ENCODE measurements at regions not wholly inside any gene's neighbourhood (a gene's known extent, or its start where the extent isn't known, plus 50 kb on each side); places are given as distances from the start of the nearest gene placed in this dataset.

DNA sequence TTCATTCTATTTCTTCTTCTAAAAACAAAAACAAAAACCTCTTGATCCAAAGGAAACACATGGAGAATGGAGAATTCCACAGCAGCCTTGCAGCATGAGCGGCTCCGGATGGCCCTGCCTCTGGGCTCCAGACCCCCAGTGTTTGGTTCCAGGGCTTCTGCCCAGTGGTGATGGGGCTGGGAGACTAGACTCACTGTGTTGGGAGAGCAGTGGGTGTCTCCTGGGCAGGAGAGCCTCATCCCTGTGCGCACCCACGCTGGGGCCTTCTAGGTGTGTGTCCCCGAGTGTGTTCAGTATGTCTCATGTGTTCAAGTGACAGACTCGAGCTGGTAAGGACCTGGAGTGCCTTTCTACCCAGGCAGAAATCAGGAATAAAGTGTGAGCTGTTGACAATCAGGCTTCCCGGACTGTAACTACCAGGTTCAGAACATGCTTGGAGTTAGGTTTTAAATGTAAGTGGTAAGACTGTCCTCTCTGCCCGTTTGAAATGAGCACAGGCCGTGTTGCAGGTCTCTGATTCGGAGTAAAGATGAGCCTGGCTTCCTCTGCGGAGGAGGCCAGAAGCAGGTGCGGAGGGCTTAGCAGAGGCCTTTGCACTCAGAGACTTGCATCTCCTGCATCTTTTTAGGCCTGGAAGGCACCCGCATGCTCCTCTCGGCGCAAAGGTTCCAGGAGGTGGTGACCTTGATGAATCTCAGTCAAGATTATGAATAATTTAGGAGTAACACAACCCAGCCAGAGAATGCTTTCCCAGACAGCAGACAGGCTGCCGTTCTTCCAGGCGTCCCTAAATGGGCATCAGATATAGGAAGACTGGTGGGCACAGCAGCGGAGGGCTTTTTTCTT, 253.6 kb downstream of the CDH26 start:
- intact Hi-C loops (cut with micrococcal nuclease) = loop anchor here (1.0 to 10.0 kb wide), 6 partner anchors 51 to 1683 kb away; no protein-coding TSS in a partner anchor

DNA sequence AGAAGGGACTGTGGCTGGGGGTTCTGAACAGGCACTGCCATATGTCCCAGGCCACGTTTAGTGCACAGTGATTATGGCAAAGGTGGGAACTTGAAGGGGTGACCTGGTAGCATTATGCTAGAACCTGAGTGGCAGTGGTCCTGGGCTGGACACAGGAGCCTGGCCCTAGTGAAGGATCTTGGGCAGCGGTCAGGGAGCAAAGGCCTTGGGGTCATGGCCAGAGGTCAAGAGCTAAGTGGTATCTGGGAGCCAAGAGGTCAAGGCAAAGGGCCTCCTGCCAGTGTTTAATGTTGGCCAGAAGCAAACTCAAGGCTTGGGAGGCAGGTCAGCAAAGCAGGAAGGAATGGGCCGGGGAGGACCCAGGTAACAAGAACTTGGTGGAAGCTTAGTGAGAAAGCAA, 254.5 kb downstream of the CDH26 start:
- intact Hi-C loops (cut with micrococcal nuclease) = loop anchor here (10.0 kb wide), 1 partner anchor 1682 kb away; no protein-coding TSS in a partner anchor

DNA sequence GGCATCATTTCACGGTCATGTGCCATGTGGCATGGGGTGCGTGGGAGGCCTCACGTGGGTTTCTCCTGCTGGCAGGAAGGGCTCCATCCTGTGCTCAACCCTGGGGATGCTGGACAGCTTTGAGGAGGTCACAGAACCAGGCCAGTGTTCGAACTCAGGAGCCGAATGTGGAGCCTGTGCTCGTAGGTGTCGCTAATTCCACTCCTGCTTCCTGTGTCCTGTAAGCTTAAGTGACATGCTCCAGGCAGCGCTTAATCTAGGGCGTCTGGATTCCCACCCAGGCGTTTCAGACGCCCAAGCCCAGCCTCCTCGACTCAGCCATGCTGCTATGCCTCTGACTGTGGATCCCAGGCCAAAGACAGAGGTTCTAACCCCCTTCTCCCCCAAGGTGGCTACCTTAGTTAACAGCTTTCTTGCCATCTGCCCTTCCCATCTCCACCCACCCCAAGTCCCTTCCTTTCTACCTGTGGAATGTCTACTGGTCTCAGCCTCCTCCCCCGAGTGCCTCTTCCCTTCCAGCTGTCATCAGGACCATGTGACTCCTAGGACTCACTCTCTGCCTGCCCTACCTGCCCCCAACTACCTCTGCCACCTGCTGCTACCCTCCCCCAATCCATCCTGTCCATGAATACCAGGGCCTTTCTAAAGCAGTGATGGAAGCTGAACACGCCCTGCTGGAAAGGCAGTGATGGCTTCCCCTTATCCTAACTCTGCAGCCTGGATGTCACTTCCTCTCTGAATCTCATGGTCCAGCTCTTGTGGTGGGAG, 255.1 kb downstream of the CDH26 start:
- intact Hi-C loops (cut with micrococcal nuclease) = loop anchor here (10.0 kb wide), 1 partner anchor 1681 kb away; no protein-coding TSS in a partner anchor

DNA sequence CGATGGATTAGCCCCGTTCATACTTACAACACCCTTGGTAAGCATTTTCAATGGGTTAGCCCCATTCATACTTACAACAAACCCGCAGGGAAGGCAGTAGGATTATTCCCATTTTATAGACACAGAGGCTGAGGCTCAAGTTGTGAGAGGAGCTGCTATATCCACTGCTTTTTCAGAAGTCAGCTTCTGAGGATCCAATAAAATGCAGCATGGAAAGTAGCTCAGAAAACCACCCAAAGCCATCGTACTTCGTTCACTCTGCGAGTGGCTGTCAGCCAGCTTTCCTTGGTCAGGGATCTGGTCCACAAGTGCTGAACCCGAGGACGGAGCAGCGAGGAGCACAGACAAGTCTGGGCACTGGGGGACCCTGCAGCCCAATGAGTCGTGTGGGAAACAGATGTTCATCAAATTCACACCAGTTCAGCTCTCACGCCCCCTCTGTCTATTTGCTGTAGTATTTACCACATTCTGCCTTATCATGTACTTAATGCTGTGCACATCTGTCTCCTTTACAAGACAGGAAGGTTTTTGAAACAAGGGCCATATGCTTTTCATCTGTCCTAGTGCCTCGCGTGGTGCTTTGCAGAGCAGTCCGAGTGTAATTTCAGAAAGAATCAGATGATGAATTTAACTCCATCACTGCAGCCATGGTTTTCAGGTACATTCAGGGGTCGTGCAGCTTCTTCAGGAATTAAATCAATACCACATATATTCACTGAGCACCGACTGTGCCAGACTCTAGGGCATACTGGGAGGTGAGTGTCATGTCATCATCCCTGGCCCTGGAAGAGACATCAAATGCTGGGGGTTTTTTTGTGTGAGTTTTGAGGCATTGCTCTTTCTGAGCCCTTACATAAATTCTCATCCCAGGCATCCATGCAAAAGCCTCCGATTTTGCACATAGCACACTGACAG, 256.9 kb downstream of the CDH26 start:
- intact Hi-C loops (cut with micrococcal nuclease) = loop anchor here (10.0 kb wide), 1 partner anchor 1680 kb away; no protein-coding TSS in a partner anchor

DNA sequence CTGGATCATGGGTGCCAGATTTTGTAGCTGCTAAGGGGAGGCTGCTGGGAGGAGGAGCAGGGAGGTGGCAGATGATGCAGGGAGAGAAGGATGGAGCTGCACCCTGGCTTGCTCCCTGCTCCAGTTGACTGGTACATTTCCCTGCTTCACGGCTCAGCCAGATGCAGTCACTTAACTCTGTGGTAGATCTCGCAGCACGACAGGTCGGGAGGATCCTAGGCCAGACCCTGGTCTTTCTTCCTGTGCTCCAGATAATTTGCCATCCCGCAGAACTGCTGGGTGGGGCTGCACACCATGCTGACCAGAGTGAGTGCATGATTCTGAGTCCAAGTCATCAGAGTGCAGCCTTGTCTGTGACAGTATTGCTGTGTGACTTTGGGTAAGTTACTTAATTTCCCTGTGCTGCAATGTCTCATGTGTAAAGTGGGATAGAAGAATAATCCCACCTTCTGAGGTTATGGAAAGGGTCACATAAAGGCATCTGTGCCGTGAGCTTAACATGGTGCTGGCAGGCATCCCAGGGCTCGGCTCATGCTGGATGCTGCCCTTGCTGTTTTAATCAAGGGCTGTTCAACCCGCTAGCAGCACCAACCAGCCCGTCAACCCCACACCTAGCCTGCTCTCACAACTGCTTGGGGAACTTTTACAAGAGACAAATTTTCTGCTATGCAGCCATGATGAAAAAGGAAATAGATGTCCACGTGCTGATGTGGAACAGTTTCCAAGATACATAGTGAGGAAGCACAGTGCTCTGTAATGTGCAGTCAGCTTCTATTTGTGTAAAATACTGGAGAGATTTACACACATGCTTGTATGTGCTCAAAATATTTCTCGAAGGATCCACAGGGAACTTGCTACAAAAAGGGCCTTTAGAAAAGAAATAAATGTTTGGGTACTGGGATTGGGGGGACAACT, 257.9 kb downstream of the CDH26 start:
- intact Hi-C loops (cut with micrococcal nuclease) = loop anchor here (10.0 kb wide), 1 partner anchor 1679 kb away; no protein-coding TSS in a partner anchor

DNA sequence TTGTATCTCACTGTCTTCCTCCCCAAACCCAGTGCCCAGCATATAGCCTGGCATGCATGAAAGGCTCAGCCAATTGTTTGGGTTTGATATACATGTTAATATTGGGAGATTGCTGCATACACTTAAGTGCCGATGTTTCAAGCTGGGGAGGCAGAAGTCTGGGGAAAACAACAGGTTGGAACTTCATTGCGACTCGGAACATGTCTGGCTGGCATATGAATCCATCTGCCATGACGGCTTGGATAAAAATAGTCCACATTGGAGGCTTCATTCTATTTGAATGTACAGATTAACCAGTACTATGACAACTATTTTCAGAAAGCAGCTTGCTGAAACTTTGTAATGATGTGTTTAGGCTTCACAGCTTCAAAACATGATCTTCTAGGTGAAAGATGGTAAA, 261.0 kb downstream of the CDH26 start:
- intact Hi-C loops (cut with micrococcal nuclease) = loop anchor here (10.0 kb wide), 1 partner anchor 1676 kb away; no protein-coding TSS in a partner anchor

DNA sequence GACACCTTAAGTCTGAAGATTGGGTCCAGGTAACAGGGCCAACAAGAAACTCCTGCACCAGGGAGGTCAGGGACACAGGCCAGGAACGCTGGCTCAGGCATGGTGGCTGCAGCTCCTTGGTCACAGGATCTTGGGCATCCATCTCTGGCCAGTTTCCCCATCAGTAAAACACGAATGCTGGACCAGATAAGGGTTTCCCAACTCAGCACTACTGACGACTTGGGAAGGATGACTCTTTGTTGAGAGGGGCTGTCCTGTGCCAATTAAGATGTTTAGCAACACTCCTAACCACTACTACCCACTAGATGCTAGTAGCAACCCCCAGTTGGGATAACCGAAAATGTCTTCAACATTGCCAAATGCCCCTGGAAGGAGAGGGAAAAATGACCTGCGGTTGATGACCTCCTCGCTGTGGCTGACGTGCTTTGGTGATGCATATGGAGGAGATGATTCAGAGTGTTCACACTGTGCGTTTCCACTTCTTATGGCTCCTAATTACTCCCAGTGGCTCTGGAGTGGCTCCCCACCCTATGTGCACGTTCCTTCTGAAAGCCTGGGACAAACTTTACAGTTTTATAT, 261.9 kb downstream of the CDH26 start:
- intact Hi-C loops (cut with micrococcal nuclease) = loop anchor here (10.0 kb wide), 1 partner anchor 1675 kb away; no protein-coding TSS in a partner anchor

DNA sequence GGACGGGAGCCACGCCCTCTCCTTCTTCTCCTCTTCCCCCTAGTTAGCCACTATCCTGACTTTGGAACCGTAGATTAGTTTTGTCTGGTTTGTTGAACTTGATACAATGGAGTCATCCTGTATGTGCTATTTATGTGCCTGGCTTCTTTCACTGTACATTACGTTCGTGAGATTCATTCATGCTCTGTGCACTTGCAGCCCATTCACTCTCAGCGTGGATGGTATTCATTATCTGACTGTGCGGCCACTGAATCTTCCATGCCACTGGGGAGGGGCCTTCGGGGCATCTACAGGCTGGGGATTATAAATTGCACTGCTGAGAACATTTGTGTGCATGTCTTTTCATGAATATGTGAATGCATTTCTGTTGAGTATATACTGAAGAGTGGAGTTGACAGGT, 262.5 kb downstream of the CDH26 start:
- intact Hi-C loops (cut with micrococcal nuclease) = no loop called here

DNA sequence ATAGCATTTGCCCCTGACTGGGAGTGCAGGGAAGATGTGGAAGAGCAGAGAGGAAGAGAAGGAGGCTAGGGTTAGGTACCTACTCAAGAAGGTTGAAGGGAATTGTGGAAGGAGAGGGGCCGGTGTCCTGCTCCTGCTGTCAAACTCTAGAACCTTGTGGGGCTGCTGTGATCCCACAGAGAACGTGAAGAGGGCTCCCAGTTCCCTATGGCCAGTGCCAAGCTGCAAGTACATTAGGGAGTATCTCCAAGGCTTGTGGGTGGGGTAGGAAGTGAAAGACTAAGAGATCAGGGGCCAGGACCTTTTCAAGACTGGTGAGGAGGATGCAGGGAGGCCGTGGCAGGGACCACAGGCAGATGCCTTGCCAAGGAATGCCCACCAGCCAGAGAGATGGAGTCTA, 263.4 kb downstream of the CDH26 start:
- intact Hi-C loops (cut with micrococcal nuclease) = no loop called here

DNA sequence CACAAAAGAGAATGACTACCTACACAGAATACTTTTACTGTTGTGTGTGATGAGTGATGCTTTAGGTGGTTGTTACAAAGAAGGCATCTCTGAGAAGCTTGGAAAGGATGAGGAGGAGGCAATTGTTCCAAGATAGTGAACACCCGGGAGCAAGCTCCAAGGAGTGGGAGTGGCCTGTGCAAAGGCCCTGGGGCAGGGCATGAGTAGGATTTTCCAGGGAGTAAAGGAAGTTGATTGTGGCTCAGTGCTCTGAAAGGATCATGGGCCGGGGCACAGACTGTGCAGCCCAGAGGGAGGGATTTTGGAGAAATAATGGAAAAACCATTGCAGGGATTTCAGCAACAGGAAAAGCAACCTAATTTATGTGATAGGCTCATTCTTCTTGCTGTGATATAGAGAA, 264.3 kb downstream of the CDH26 start:
- intact Hi-C loops (cut with micrococcal nuclease) = no loop called here

DNA sequence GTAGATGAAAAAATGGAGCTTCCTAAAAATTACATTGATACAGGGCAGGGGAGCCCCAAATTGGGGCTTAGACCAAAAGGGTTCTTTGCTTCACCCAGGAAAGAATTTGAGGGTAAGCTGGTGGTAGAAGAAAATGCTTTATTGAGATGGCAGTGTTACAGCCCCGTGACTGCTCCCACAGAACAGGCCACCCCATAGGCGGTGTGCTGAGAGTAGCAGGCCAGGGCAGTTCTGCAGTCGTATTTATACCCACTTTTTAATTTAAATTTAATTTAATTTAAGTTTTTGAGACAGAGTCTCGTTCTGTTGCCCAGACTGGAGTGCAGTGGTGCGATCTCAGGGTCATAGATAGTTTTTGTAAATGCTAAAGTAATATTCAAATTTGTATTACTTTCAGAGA, 265.0 kb downstream of the CDH26 start:
- intact Hi-C loops (cut with micrococcal nuclease) = no loop called here

DNA sequence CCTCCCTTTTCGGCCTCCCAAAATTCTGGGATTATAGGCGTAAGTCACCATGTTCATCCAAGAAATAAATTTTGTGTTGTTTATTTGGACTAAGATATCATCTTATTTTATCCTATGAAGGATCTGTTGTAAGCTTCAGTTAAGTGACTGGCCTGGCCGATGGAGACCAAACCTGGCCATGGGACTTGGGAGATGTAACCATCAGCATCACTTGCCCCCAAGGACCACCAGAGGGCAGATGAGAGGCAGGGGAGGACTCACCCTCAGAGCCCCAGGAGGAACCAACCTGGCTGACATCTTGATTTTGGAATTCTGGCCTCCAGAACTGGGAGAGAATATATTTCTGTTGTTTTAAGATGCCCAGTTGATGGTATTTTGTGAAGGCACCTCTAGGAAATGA, 266.7 kb downstream of the CDH26 start:
- intact Hi-C loops (cut with micrococcal nuclease) = no loop called here

DNA sequence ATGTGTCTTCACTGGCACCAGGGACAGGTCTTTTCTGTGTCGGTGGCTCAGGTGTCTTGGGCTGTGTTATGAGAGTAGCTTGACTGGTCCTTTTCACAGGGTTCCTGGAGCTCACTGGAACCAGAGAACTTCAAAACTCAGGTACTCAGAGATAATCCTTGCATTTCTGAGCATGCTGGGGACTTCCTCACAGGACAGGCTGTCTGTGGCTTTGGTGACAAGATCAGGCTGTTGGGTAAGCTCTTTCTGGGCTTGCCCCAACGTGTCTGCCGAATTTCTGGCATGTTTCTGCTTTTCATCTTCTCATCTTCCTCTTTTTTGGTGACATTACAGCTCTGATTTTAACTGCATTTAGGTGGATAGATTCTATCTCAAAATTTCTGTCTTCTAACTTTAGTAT, 270.0 kb downstream of the CDH26 start:
- intact Hi-C loops (cut with micrococcal nuclease) = no loop called here

DNA sequence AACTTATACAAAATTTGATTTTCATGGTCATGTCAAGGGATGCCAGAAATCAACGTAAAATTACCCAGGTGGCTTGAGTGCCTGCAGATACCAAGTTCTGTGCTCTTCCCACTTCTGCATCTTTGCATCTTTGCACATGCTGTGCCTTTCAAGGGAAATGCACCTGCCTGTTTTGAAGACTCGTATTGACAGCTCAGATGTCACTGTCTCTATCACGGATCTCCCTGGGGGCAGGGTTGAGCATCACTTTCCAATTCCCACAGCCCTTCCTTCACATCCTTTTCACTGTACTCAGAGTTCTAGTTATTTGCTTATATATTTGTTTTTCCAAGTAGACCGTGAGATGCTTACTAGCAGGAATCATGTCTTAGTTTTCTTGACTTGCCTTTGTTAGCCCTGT, 274.2 kb downstream of the CDH26 start:
- intact Hi-C loops (cut with micrococcal nuclease) = no loop called here

DNA sequence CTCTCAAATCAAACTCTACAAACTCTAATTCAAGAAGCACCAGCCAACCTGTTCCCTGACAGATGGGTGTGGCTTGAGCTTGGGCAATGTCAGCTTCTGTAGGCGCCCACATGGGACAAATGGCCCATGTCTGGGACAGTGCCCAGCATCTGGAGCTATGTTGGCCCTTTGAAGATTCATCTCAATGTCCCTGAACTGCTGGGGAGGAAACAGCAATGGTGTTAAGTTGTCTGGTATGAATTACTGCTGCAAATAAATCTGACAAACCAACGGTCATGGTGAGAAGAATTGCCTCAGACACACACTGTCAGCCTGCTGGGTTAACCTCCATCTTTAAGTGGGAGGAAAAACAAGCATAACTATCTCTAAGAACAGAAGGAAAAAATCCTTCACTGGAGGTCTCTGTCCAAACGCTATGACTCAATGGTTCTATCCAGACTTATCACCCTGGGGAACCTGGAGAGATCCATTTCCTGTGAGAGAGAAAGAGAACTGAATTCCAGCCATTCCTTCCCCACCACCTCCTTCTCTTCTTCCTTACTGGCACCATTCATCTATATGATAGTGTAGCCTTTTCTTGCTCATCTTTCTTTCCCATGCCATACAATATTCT, 274.9 kb downstream of the CDH26 start:
- intact Hi-C loops (cut with micrococcal nuclease) = no loop called here

DNA sequence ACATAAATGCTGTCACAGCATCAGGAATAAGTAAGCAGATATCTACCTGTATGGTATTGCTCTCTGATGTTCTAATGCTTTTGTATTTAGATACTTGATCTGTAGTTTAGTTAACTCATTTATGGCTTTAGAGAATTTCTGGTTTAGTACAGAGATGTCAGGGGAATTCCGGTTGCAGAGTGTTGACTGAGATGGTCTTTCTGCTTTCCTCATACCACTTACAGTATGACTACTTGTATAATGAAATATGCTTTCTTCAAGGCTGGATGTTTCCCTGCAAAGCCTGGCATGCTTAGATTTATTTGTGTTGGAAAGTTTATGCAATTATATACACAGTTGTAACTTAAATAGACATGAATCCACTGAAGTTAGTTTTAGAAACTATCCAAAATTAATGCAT, 278.4 kb downstream of the CDH26 start:
- intact Hi-C loops (cut with micrococcal nuclease) = no loop called here

DNA sequence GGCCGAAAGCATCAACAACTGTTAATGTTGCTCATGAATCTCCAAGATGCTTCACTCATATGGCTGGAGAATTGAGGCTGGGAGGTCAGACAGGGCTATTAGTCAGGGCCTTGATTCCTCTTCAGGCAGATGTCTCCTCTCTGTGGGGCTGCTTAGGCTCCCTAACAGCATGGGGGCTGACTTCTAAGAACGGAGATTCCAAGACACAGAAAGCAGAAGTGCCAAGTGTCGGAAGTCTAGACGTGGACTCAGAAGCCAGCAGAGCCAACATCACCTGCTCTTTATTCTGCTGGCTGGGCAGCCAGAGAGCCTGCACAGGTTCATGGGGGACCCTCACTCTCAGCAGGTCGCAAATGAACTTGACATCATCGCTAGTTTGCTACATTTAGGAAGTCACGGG, 279.8 kb downstream of the CDH26 start:
- intact Hi-C loops (cut with micrococcal nuclease) = no loop called here

DNA sequence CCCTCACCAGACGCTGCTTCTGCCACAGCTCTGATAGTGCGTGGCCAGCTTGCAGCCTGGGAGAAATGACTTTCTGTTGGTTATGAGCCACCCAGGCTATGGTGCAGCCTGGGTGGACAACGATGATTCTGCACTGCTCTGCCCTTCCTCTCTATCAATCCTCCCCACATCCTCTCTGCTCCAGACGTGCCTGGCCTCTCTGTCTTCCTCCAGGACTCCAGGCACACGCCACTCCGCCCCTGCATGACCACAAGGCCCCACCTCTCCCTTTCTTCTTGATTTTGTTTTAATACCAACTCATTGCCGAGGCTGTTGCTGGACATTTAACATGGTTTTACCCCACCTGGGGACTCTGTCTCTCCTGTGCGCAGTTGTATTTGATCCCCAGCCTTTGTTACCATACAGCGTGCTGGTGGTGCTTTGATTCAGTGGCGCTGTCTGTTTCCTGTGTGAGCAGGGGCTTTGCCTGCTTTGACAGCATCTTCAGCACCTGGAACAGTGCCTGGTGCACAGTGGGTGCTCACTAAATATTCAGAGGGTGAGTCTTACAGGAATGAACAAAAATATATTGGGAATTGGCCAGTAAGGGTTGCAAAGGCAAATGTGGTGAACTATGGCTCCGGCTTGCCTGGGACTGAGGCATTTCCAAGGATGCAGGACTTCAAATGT, 280.9 kb downstream of the CDH26 start:
- intact Hi-C loops (cut with micrococcal nuclease) = no loop called here

DNA sequence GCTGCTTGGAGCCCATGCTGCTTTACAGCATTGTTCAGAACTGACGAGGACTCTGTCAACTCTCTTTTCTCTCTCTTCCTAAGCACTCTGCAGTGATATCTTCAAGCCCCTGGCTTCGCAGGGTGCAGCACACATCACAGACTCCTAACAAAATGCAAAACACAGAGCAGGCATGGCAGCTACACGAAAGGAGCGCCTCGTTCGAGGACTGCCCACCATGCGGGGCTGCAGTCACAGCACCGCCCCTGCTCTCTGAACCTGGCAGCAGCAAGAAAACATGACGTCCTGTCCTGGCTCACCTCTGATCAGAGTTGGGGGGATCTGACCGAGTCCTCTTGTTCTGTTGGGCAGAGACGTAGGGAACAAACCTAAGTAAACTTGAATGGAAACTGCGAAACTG, 281.7 kb downstream of the CDH26 start:
- intact Hi-C loops (cut with micrococcal nuclease) = no loop called here
